ENCODE measurements at regions not wholly inside any gene's neighbourhood (a gene's known extent, or its start where the extent isn't known, plus 50 kb on each side); places are given as distances from the start of the nearest gene placed in this dataset.

DNA sequence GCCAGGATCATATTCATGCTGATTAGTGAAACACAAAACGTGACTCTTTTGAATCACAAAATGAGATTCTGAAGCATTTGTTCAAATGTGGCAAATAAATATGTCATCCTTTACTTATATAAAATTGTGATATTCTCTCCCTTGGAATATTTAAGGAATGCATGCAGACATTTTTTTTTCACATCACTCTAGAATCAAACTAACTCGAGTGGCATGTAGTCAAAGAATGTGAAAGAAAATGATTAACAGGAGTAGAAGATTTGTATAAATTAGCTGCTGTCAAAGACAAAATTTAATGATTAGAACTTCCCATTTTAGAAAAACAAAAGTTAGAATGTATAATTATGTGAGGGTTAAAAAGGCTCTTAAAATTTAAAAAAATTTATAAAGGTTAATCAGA lies 721.0 kb upstream of the FAM98A start:
- Histone ChIP-seq H3K4me3 (no peak overlapping the region), H3K36me3 (no peaks in the 10 kb centered on the region), H3K27me3 (no peaks in the 10 kb centered on the region), H3K27ac (no peak overlapping the region), H3K9me3 (no peaks in the 10 kb centered on the region), H3K4me1 (no peaks in the 10 kb centered on the region)
- 51 to 58% methylated on average over 2 of the region's 2 CpGs for WGBS, 2 donors
- DNase-seq: no peak
- TF ChIP-seq POLR2A (IDR thresholded peaks at IDR 0.05): no peak
- TF ChIP-seq, protein P1, sequence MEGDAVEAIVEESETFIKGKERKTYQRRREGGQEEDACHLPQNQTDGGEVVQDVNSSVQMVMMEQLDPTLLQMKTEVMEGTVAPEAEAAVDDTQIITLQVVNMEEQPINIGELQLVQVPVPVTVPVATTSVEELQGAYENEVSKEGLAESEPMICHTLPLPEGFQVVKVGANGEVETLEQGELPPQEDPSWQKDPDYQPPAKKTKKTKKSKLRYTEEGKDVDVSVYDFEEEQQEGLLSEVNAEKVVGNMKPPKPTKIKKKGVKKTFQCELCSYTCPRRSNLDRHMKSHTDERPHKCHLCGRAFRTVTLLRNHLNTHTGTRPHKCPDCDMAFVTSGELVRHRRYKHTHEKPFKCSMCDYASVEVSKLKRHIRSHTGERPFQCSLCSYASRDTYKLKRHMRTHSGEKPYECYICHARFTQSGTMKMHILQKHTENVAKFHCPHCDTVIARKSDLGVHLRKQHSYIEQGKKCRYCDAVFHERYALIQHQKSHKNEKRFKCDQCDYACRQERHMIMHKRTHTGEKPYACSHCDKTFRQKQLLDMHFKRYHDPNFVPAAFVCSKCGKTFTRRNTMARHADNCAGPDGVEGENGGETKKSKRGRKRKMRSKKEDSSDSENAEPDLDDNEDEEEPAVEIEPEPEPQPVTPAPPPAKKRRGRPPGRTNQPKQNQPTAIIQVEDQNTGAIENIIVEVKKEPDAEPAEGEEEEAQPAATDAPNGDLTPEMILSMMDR (IDR thresholded peaks at IDR 0.05): no peak
- intact Hi-C loops (cut with DNase I): no loop called here

GRCh38 chr2:34317797-34318196 lies 718.7 kb upstream of the FAM98A start:
- TF ChIP-seq, protein P1 (IDR thresholded peaks at IDR 0.05): no peak
- no peak for TF ChIP-seq POLR2A (IDR thresholded peaks at IDR 0.05)
- no peaks in the 10 kb centered on the region for H3K9me3 ChIP-seq
- no peak for DNase-seq
- WGBS, 2 donors: 41 to 52% methylated on average over 3 of the region's 3 CpGs
- no peaks in the 10 kb centered on the region for H3K36me3 ChIP-seq
- H3K4me3 ChIP-seq: no peak overlapping the region
- intact Hi-C loops (cut with DNase I): no loop called here
- no peak overlapping the region for H3K27ac ChIP-seq
- no peaks in the 10 kb centered on the region for H3K4me1 ChIP-seq
- no peaks in the 10 kb centered on the region for H3K27me3 ChIP-seq

- WGBS, 2 donors: 74 to 79% methylated on average over 1 of the region's 1 CpG
- Histone ChIP-seq H3K4me3 (no peak overlapping the region), H3K27me3 (no peaks in the 10 kb centered on the region), H3K36me3 (no peaks in the 10 kb centered on the region), H3K27ac (no peak overlapping the region), H3K9me3 (no peaks in the 10 kb centered on the region), H3K4me1 (no peaks in the 10 kb centered on the region)
- intact Hi-C loops (cut with DNase I): no loop called here
- TF ChIP-seq POLR2A (IDR thresholded peaks at IDR 0.05): no peak
- TF ChIP-seq, protein P1 (IDR thresholded peaks at IDR 0.05): no peak
- DNase-seq: no peak
Measured at GRCh38 chr2:34316788-34317187, 717.7 kb upstream of the FAM98A start.

DNA sequence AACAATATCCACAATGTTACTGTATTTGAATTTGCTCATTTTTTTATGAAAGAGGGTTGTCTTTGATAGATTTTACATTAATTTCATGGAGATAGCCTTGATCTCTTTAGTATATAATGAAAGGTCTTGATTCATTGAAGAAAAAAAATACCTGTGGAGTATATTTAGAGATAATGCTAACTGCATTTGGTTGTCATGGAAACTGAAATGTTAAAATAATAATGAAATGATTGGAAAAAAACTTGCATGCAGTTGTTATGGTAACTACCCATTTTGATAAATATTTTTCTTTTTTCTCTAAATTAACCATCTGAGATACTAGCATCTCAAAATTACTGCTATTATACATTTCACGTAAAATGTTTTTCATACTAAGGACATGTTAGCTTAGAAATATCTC lies 712.7 kb upstream of the FAM98A start:
- no peak overlapping the region for H3K27ac ChIP-seq
- no peaks in the 10 kb centered on the region for H3K27me3 ChIP-seq
- no peaks in the 10 kb centered on the region for H3K9me3 ChIP-seq
- intact Hi-C loops (cut with DNase I): no loop called here
- no peaks in the 10 kb centered on the region for H3K4me1 ChIP-seq
- 0 to 25% methylated on average over 1 of the region's 1 CpG for WGBS, 2 donors
- no peaks in the 10 kb centered on the region for H3K36me3 ChIP-seq
- DNase-seq: no peak
- TF ChIP-seq, protein P1 (IDR thresholded peaks at IDR 0.05): no peak
- no peak for TF ChIP-seq POLR2A (IDR thresholded peaks at IDR 0.05)
- H3K4me3 ChIP-seq: no peak overlapping the region

- Histone ChIP-seq H3K27ac (no peak overlapping the region), H3K36me3 (no peaks in the 10 kb centered on the region), H3K4me3 (no peak overlapping the region), H3K4me1 (no peaks in the 10 kb centered on the region), H3K27me3 (no peaks in the 10 kb centered on the region), H3K9me3 (no peaks in the 10 kb centered on the region)
- DNase-seq: no peak
- WGBS, 2 donors: 89 to 93% methylated on average over 2 of the region's 2 CpGs
- TF ChIP-seq, protein P1 (IDR thresholded peaks at IDR 0.05): no peak
- intact Hi-C loops (cut with DNase I): no loop called here
Measured at GRCh38 chr2:34308140-34308539, 709.0 kb upstream of the FAM98A start.
